ENCODE measurements at regions not wholly inside any gene's neighbourhood (a gene's known extent, or its start where the extent isn't known, plus 50 kb on each side); places are given as distances from the start of the nearest gene placed in this dataset.

DNA sequence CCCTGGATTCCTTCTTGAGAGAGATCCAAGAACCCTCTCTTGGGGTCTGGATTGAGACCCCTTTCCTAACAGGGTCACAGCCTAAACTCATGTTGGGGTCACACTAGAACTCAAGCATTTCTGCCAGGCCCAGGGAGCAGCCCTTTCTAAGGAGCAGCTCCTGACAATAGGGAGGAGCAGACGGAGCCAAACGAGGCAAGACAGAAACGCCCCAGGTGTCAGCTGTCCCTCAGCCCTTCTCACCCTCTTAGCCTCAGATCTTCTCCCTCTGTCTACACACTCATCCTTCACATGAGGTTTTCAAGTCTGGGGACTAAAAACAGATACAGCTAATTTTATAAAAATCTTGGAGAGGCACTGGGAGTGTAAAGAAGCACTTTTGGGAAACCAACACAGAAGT, 157.2 kb downstream of the SOCS6 start:
- Histone ChIP-seq H3K27ac (ENCODE audit: insufficient read depth, low read length, poor library complexity, severe bottlenecking) (no peak overlapping the region), H3K27me3 (replicated peaks; ENCODE audit: control insufficient read depth, insufficient read depth, low read length, poor library complexity, severe bottlenecking) (no peaks in the 10 kb centered on the region), H3K9me3 (ENCODE audit: control insufficient read depth, low read length) (peaks cover 5% of the 10 kb centered on the region), H3K4me1 (ENCODE audit: control insufficient read depth, insufficient read depth, low read length, poor library complexity, severe bottlenecking) (no peaks in the 10 kb centered on the region), H3K36me3 (ENCODE audit: control insufficient read depth, insufficient read depth, low read length) (no peaks in the 10 kb centered on the region), H3K4me3 (ENCODE audit: insufficient read depth, low read depth, low read length, poor library complexity, severe bottlenecking) (no peak overlapping the region)
- no peak for DNase-seq

DNA sequence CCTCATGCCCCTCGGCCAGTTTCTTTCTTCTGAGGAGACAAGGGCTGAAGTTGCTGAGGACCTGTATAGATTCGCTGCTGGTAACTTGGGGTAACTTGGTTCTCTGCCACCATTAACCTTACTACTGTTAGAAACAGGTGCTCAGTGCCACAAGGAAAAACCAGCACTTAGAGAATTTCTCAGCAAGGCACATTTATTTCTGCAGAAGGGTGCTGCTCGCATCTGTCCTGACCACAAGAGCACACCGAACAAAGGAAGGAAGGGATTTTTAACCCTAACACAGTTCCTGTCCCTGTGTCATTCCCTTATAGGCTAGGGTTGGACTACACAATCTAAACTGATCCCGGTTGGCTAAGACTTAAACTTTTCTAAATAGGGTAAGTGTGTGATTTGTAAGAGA, 154.1 kb downstream of the SOCS6 start:
- DNase-seq, result no peak
- Histone ChIP-seq H3K4me1 (ENCODE audit: control insufficient read depth, insufficient read depth, low read length, poor library complexity, severe bottlenecking) (no peaks in the 10 kb centered on the region), H3K4me3 (ENCODE audit: insufficient read depth, low read depth, low read length, poor library complexity, severe bottlenecking) (no peak overlapping the region), H3K36me3 (ENCODE audit: control insufficient read depth, insufficient read depth, low read length) (no peaks in the 10 kb centered on the region), H3K27me3 (replicated peaks; ENCODE audit: control insufficient read depth, insufficient read depth, low read length, poor library complexity, severe bottlenecking) (no peaks in the 10 kb centered on the region), H3K27ac (ENCODE audit: insufficient read depth, low read length, poor library complexity, severe bottlenecking) (no peak overlapping the region), H3K9me3 (ENCODE audit: control insufficient read depth, low read length) (peaks cover 5% of the 10 kb centered on the region)

DNA sequence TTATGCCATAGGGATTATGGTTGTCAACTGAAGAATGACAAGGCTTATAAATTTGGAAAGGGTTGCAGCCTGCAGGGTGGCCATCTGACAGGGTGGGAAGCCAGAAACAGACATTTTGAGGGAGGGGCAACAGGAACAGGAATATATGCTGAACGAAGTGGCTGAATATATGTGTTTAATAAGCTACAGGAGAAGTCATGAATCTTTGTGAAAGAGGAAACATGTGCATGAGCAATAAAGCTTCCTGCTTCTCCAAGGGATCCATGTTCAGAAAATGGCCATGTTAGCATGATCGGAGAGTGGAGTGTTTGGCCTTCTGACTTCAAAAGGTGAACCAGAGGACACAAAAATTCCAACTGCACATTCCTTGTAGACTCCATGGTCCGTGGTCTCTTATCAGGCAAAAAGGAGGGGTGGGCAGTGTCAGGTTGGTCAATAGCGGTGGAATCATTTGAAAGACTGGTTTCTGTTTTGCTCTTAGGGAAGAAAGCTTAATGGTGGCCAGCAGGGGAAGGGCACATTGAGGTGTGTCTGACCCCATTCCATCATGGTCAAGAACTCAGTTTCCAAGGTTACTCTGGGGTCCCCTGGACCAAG, 144.1 kb downstream of the SOCS6 start:
- Histone ChIP-seq H3K36me3 (ENCODE audit: control insufficient read depth, insufficient read depth, low read length) (no peaks in the 10 kb centered on the region), H3K9me3 (ENCODE audit: control insufficient read depth, low read length) (no peaks in the 10 kb centered on the region), H3K4me1 (ENCODE audit: control insufficient read depth, insufficient read depth, low read length, poor library complexity, severe bottlenecking) (no peaks in the 10 kb centered on the region), H3K4me3 (ENCODE audit: insufficient read depth, low read depth, low read length, poor library complexity, severe bottlenecking) (no peak overlapping the region), H3K27ac (ENCODE audit: insufficient read depth, low read length, poor library complexity, severe bottlenecking) (no peak overlapping the region), H3K27me3 (replicated peaks; ENCODE audit: control insufficient read depth, insufficient read depth, low read length, poor library complexity, severe bottlenecking) (no peaks in the 10 kb centered on the region)
- DNase-seq, result no peak

DNA sequence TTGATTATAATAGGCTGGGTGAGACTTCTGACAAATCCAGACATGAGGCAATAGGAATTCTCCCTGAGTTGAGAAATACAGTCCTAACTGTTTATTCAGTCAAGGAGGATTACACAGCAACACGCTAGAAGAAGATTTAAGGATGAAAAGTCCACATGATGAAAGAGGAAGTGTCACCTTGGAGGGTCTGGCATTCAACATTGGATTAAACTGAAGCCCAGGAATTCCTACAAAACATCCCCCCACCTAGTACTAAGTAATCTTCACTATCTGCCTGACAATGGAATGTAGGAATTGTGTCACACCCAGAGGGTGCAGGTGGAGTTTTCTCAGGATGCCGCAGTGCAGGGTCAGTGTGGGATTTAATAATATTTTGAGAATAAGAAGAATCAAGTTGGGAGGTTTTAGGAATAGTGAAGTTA, 142.4 kb downstream of the SOCS6 start:
- H3K27ac ChIP-seq (ENCODE audit: insufficient read depth, low read length, poor library complexity, severe bottlenecking), result no peak overlapping the region
- H3K27me3 ChIP-seq (replicated peaks; ENCODE audit: control insufficient read depth, insufficient read depth, low read length, poor library complexity, severe bottlenecking), result no peaks in the 10 kb centered on the region
- H3K4me1 ChIP-seq (ENCODE audit: control insufficient read depth, insufficient read depth, low read length, poor library complexity, severe bottlenecking), result no peaks in the 10 kb centered on the region
- no peaks in the 10 kb centered on the region for H3K36me3 ChIP-seq (ENCODE audit: control insufficient read depth, insufficient read depth, low read length)
- no peak for DNase-seq
- H3K4me3 ChIP-seq (ENCODE audit: insufficient read depth, low read depth, low read length, poor library complexity, severe bottlenecking), result no peak overlapping the region
- no peaks in the 10 kb centered on the region for H3K9me3 ChIP-seq (ENCODE audit: control insufficient read depth, low read length)

DNA sequence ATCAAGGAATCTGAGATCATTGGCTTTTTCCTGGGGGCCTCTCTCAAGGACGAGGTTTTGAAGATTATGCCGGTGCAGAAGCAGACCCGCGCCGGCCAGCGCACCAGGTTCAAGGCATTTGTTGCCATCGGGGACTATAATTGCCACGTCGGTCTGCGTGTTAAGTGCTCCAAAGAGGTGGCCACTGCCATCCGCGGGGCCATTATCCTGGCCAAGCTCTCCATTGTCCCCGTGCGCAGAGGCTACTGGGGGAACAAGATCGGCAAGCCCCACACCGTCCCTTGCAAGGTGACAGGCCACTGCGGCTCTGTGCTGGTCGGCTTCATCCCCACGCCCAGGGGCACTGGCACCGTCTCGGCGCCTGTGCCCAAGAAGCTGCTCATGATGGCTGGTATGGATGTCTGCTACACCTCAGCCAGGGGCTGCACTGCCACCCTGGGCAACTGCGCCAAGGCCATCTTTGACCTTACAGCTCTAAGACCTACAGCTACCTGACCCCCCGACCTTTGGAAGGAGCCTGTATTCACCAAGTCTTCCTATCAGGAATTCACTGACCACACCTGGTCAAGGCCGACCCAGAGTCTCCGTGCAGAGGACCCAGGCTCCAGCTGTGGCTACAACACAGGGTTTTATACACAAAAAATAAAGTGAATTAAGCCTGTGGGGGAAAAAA, 141.8 kb downstream of the SOCS6 start:
- H3K36me3 ChIP-seq (ENCODE audit: control insufficient read depth, insufficient read depth, low read length), result no peaks in the 10 kb centered on the region
- H3K27ac ChIP-seq (ENCODE audit: insufficient read depth, low read length, poor library complexity, severe bottlenecking), result no peak overlapping the region
- H3K27me3 ChIP-seq (replicated peaks; ENCODE audit: control insufficient read depth, insufficient read depth, low read length, poor library complexity, severe bottlenecking), result no peaks in the 10 kb centered on the region
- no peaks in the 10 kb centered on the region for H3K9me3 ChIP-seq (ENCODE audit: control insufficient read depth, low read length)
- no peaks in the 10 kb centered on the region for H3K4me1 ChIP-seq (ENCODE audit: control insufficient read depth, insufficient read depth, low read length, poor library complexity, severe bottlenecking)
- H3K4me3 ChIP-seq (ENCODE audit: insufficient read depth, low read depth, low read length, poor library complexity, severe bottlenecking), result no peak overlapping the region
- DNase-seq, result no peak

DNA sequence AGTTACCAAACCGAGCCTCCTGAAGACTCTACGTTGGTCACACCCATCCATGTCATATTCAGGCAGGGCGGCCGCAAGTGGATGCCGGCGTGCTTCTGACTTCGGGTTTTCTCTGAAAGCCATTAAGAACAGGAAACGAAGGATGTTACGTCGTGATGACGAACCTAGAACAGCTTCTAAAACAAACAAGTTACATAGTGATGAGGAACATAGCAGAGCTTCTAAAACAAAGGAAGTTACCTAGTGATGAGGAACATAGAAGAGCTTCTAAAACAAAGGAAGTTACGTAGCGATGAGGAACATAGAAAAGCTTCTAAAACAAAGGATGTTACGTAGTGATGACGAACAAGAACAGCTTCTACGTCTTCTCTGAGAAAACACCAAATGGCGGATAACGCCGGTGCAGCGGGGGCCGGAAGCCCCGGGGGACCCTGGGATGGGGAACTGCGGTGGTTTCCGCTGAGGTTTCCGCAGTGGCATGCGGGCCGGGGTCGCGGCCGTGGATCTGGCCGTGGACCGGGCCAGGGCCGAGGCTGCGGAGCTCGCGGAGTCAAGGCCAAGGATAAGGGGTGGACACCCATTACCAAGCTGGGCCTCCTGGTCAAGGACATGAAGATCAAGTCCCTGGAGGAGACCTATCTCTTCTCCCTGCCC, 141.1 kb downstream of the SOCS6 start:
- no peak overlapping the region for H3K27ac ChIP-seq (ENCODE audit: insufficient read depth, low read length, poor library complexity, severe bottlenecking)
- DNase-seq, result no peak
- H3K36me3 ChIP-seq (ENCODE audit: control insufficient read depth, insufficient read depth, low read length), result no peaks in the 10 kb centered on the region
- H3K27me3 ChIP-seq (replicated peaks; ENCODE audit: control insufficient read depth, insufficient read depth, low read length, poor library complexity, severe bottlenecking), result no peaks in the 10 kb centered on the region
- no peaks in the 10 kb centered on the region for H3K9me3 ChIP-seq (ENCODE audit: control insufficient read depth, low read length)
- no peaks in the 10 kb centered on the region for H3K4me1 ChIP-seq (ENCODE audit: control insufficient read depth, insufficient read depth, low read length, poor library complexity, severe bottlenecking)
- H3K4me3 ChIP-seq (ENCODE audit: insufficient read depth, low read depth, low read length, poor library complexity, severe bottlenecking), result no peak overlapping the region

DNA sequence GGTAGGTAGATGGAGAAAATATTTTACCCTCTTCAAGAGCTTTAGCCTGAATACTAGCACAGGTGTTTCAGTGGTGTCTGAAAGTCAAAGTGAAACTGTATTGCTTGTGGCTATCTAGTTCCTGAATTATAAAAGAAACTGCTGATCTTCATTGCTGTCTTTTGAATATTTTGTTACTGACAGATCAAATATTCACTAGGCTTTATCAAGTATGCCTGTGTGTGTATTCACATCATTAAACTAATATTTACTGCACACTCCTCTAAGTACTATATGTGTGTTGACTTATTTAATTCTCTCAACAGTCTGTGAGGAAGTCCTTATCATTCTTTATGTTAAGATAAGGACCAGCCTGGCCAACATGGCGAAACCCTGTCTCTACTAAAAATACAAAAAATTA, 139.6 kb downstream of the SOCS6 start:
- H3K4me3 ChIP-seq (ENCODE audit: insufficient read depth, low read depth, low read length, poor library complexity, severe bottlenecking), result no peak overlapping the region
- no peaks in the 10 kb centered on the region for H3K36me3 ChIP-seq (ENCODE audit: control insufficient read depth, insufficient read depth, low read length)
- no peaks in the 10 kb centered on the region for H3K4me1 ChIP-seq (ENCODE audit: control insufficient read depth, insufficient read depth, low read length, poor library complexity, severe bottlenecking)
- H3K27me3 ChIP-seq (replicated peaks; ENCODE audit: control insufficient read depth, insufficient read depth, low read length, poor library complexity, severe bottlenecking), result no peaks in the 10 kb centered on the region
- H3K9me3 ChIP-seq (ENCODE audit: control insufficient read depth, low read length), result no peaks in the 10 kb centered on the region
- H3K27ac ChIP-seq (ENCODE audit: insufficient read depth, low read length, poor library complexity, severe bottlenecking), result no peak overlapping the region
- no peak for DNase-seq

DNA sequence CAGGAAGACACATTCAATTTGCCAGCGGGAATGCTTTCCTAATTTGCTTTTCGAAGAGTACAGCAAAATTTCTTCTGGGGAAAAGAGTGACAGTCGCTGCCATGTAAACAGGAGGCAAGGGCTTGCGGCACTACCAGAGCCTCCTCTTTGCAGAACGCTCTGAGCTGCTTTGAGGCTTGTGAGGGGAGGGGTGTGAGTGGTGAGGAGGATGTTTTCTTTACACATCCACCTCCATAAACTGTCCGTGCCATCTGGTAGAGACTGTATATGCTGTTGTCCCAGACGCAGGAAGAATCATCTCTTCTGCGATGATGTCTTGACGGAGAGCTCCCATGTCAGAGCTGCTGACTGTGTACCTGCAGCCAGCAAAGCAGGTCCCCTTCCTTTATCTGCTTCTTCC, 138.0 kb downstream of the SOCS6 start:
- no peaks in the 10 kb centered on the region for H3K9me3 ChIP-seq (ENCODE audit: control insufficient read depth, low read length)
- H3K4me3 ChIP-seq (ENCODE audit: insufficient read depth, low read depth, low read length, poor library complexity, severe bottlenecking), result no peak overlapping the region
- no peak for DNase-seq
- H3K36me3 ChIP-seq (ENCODE audit: control insufficient read depth, insufficient read depth, low read length), result no peaks in the 10 kb centered on the region
- H3K27me3 ChIP-seq (replicated peaks; ENCODE audit: control insufficient read depth, insufficient read depth, low read length, poor library complexity, severe bottlenecking), result no peaks in the 10 kb centered on the region
- no peak overlapping the region for H3K27ac ChIP-seq (ENCODE audit: insufficient read depth, low read length, poor library complexity, severe bottlenecking)
- H3K4me1 ChIP-seq (ENCODE audit: control insufficient read depth, insufficient read depth, low read length, poor library complexity, severe bottlenecking), result no peaks in the 10 kb centered on the region

DNA sequence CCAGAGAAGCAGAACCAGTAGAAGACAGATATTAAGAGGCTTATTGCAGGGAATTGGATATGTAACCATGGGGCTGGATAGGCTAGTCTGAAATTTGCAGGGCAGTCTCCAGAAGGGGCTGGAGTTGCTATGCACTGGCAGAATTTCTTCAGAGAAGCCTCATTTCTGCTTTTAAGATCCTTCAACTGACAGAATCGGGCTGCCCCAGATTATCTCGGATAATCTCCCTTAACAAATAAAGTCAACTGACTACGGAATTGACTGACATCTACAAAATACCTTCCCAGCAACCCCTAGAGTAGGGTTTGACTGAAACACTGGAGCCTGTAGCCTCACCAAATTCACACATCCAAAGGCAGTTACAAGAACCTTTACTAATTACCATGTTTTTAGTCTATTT, 136.4 kb downstream of the SOCS6 start:
- H3K4me1 ChIP-seq (ENCODE audit: control insufficient read depth, insufficient read depth, low read length, poor library complexity, severe bottlenecking), result no peaks in the 10 kb centered on the region
- no peaks in the 10 kb centered on the region for H3K9me3 ChIP-seq (ENCODE audit: control insufficient read depth, low read length)
- H3K4me3 ChIP-seq (ENCODE audit: insufficient read depth, low read depth, low read length, poor library complexity, severe bottlenecking), result no peak overlapping the region
- no peak for DNase-seq
- H3K27me3 ChIP-seq (replicated peaks; ENCODE audit: control insufficient read depth, insufficient read depth, low read length, poor library complexity, severe bottlenecking), result no peaks in the 10 kb centered on the region
- no peaks in the 10 kb centered on the region for H3K36me3 ChIP-seq (ENCODE audit: control insufficient read depth, insufficient read depth, low read length)
- no peak overlapping the region for H3K27ac ChIP-seq (ENCODE audit: insufficient read depth, low read length, poor library complexity, severe bottlenecking)

DNA sequence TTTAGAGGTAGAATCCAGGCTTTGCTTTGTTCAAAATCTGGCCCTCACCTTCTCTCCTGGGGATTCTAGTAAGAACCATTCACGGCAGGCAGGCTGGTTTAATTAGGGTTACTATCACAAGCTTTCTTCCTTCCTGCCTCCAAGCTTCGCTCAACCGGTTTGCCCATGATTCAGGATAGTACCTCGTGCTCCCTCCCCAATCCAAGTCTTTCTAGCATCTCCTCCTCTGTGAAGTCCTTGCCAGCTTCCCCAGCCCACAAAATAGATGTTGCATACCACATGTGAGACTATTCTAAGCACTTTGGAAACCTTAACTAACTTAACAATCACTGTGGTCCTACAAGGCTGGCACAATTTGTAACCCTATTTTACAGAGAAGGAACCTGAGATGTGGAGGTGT, 135.1 kb downstream of the SOCS6 start:
- no peak overlapping the region for H3K27ac ChIP-seq (ENCODE audit: insufficient read depth, low read length, poor library complexity, severe bottlenecking)
- DNase-seq, result no peak
- H3K9me3 ChIP-seq (ENCODE audit: control insufficient read depth, low read length), result no peaks in the 10 kb centered on the region
- H3K4me1 ChIP-seq (ENCODE audit: control insufficient read depth, insufficient read depth, low read length, poor library complexity, severe bottlenecking), result no peaks in the 10 kb centered on the region
- no peak overlapping the region for H3K4me3 ChIP-seq (ENCODE audit: insufficient read depth, low read depth, low read length, poor library complexity, severe bottlenecking)
- H3K27me3 ChIP-seq (replicated peaks; ENCODE audit: control insufficient read depth, insufficient read depth, low read length, poor library complexity, severe bottlenecking), result no peaks in the 10 kb centered on the region
- H3K36me3 ChIP-seq (ENCODE audit: control insufficient read depth, insufficient read depth, low read length), result no peaks in the 10 kb centered on the region

Measured in effector memory CD4-positive, alpha-beta T cell (primary cell).